LHCN-M2 (cell line): ENCODE measurements at regions not wholly inside any gene's neighbourhood (a gene's known extent, or its start where the extent isn't known, plus 50 kb on each side); places are given as distances from the start of the nearest gene placed in this dataset.
"Not testable (repeated sequence)": the region's sequence is repeated elsewhere in the genome, so short reads cannot be mapped to it uniquely, and the experiment has no call there.

Source experiments
- DNase-seq: peaks from one replicate; pipeline ENCODE4 v3.0.0-alpha.2; 2012; ENCODE audit warnings: low read depth

DNA sequence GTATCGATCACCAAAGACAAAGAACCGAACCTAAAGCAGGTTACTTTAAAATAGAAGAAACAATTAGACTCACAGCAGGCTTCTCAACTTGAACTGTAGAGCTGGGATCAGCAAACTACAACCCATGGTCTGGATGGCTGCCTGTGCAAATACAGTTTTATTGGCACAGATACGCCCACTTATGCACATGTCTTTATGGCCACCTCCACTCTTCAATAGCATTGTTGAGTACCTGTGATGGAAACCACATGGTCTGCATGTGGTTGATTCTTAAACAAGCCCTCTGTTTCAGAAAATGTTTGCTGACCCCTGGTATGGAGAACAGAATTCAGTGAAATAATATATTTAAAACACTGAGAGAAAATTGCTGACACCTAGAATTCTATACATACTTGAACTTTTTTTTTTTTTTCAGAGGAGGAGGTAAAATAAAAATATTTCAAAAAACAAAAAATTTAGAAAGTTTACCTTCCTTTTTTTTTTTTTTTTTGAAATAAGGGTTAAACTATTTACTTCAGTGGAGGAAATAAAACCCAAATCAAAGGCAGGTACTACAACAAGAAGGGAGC is 263.8 kb upstream of the ATP10A start:
- DNase-seq: no peak

DNA sequence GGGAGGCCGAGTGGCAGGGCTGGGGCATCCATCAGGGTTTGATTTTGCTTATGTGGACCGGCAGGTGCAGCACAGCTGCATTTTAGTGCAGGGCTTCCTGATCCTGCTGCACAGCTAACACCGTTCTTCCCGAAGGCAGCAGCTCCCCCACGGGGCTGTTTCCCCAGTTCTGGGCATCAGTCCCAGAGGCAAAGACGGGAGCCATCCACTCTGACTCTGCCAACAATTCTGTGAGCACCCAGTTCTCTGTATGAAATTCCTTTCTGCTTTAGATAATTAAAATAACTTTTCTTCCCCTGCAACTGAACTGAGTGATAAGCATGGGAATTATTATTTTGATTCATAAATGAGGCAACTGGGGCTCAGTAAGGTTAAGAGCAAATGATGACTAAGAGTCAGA is 262.9 kb upstream of the ATP10A start:
- no peak for DNase-seq

DNA sequence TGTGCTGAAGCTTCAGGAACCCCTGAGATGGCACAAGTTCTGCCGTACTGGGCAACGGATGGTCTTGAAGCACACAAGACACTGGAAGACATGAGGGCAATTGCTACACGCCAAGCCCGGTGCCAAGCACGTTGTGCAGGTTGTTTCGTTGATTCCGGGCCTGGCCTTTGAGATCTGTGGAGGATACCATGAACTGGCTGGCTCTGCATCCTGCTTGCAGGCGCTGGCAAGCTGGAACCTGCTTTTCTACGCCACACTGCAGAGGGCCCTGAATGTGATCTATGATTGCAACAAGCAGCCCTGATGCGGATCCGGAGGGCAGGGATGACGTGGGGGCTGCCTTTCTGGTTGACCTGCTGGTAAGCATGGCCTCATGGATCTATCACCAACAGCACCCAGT is 262.5 kb upstream of the ATP10A start:
- no peak for DNase-seq

DNA sequence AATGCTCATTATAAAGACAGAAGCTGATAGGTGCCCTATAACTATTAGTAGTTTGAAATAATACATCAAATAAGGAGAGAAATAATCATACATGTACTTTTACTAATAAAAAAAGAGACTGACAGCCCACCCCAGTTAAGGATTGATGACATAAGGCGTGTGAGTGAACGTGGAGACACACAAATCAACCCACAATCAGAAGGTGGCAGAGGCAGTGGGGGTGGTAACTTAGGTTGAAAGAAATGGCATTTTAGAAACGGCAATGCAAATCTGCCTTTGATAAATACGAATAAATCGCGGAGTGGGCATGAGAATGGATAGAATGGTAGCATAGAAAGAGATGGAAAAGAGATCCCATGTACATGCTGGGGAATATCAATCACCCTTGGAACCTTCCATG is 256.2 kb upstream of the ATP10A start:
- no peak for DNase-seq

DNA sequence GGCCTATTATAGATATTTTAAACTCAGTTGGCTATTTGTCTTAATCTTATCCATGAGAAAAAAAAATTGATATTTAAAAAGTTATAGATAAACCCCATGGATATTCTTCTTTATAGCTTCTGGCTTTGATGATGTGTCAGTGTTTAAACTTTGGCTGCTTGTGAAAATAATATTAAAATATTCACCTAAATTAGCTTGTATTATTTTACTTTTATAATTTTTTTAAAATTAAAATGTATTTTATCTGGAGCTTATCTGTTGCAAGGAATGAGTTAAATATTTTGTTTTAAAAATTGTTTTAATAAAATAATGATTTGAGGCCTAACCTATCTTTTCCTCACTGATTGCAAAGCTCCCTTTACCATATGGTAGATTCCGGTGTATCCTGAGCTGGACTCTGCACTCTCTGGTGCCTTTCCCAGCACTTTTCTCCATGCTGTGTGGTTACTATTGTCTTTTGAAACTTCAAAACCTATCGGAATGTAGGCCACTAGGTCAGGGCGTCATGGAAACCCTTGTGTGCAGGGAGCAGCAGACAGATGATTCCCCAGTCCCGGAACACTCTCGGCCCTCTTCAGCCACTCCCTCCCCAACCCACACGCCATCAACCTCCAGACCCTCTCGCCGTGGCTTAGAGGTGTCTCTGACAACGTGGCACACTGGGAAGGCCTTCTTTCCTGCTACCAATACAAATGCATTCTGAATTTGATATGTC is 252.3 kb upstream of the ATP10A start:
- DNase-seq: no peak

DNA sequence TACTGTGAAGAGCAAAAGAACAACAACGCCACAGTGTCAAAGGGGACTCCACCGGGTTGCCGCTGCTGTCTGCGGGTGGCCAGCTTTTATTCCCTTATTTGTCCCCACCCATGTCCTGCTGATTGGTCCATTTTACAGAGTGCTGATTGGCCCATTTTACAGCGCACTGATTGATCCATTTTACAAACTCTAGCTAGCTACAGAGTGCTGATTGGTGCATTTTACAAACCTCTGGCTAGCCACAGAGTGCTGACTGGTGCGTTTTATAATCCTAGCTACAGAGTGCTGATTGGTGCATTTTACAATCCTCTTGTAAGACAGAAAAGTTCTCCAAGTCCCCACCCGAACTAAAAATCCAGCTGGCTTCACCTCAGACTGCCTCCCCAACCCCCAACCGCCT is 251.0 kb upstream of the ATP10A start:
- DNase-seq: not testable (repeated sequence)

DNA sequence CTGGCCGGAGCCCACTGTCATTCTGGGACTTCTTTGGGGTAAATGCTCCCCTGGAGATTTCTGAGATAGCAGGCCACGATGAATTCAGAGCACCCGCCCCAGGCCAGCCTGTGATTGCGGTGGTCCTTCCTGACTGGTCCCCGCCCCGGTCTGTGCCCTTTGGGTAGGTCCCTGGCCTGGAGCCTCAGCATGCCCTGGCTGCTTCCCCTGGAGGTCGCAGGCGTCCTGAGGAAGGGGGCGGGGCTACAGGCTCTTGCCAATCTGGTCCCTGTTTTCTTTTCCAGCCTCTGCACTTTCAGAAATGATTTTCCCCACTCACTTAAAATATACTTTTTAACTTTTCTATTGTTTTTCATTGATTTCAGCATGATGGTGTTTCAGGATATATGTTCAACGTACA is 250.2 kb upstream of the ATP10A start:
- no peak for DNase-seq

DNA sequence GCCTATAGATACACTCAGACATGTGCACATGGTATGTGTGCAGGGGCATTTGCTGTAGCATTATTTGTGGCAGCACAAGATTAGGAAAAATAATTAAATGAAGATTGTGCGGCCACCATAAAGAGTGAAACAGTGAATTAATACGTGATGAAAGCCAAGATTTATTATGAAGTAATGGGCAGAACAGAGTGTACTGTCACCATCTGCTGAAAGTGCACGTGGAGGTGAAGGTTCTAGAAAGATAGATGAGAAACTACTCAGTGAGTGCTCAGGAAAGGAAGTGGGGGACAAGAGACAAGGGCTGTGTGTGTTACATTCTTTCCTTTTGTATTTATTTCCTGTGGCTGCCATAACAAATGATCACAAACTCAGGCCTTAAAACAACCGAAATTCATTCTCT is 246.1 kb upstream of the ATP10A start:
- DNase-seq: no peak

DNA sequence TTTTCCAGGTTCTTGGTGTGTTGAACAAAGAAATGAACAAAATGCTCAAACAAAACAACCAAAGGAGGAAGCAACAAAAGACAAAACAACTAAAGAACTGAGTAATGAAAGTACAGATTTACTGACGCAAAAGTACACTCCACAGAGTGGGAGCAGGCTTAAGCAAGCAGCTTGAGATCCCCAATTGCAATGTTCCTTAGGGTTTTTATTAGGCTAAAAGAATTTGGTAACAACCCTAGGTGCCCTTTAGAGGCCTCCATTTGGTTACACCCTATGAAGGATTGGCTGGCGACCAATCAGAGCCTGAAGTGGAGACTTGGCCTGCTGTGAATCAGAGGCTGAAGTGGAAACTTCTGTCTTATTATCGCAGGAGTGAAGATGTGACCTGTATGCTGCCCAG is 243.4 kb upstream of the ATP10A start:
- no peak for DNase-seq

DNA sequence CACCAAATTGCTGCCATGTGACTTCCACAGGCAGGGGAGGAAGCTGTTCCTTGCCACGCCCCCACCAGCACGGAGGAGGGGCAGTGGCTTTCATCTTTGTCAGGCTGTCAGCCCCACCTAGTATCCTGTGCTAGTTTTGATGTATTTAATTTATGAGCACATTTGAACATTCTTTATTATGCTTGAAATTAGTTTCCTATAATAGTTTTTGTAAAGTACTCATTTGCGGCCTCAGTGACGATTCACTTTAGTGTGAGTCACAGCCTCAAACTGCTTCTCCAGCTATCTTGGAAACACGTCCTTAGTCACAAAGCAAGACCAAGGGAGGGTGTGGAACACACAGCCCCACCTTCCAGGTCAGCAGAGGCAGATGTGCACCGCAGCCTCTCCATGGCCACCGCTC is 239.9 kb upstream of the ATP10A start:
- no peak for DNase-seq

DNA sequence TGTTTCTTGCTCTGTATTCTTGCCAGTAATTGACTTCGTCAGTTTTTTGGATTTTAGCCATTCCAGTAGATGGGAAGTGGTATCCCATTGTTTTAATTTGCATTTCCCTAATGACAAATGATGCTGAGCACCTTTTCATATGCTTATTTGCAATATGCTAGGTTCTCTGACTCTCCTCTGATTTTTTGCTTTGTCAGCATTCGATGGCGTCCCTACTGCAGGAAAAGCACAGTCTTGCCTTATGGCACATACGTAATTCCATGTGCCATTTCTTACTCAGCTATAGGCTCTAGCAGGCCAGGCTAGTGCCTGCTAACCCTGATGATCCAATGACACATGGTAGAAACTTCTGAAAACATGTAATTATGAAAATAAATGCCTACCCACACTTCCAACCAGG is 239.2 kb upstream of the ATP10A start:
- DNase-seq: no peak

DNA sequence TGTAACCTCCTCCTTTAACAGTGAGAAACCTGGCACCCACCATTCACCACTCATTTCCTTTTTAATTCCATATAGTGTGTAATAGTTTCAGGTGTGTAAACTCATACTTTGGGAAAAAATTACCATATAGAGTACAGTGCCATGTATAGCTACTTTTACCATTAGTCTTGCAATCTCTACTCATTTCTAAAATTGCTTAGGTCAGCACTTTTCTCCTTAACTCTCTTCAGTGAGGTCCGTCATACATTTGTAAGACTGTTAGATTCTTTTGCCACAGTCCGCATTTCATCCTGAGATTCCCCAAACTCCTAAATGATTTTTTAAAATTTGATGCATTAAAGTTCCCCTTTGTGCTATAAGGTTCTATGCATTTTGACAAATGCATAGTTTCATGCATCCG is 238.3 kb upstream of the ATP10A start:
- no peak for DNase-seq

DNA sequence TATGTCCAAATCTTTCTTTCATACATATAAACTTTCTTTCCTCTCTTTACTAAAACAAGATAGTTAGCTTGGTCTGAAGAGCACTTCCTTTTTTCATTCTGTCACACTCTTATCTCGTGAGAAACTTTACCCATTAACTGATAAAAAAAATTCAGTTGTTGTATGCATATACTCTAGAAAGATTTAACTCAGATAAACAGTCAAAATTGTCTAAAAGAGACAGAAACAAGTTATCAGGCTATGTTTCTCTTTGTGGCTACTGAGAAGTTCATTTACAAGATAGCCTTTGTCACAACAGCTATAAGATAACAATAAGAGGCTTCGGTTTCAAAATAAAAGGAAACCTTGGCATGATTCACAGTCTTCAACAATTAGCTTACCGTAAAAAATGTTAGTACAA is 235.7 kb upstream of the ATP10A start:
- no peak for DNase-seq

DNA sequence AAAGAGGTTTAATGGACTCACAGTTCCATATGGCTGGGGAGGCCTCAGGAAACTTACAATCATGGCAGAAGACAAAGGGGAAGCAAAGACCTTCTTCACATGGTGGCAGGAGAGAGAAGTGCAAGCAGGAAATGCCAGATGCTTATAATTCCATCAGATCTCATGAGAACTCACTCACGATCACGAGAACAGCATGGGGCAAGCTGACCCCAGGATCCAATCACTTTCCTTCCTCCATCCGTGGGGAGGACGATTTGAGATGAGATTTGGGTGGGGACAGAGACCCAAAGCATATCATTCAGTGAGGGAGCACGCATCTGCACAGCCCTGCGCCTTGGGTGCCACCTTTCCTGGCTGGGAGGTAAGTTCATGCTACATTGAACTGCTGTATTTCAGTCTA is 234.1 kb upstream of the ATP10A start:
- DNase-seq: no peak

DNA sequence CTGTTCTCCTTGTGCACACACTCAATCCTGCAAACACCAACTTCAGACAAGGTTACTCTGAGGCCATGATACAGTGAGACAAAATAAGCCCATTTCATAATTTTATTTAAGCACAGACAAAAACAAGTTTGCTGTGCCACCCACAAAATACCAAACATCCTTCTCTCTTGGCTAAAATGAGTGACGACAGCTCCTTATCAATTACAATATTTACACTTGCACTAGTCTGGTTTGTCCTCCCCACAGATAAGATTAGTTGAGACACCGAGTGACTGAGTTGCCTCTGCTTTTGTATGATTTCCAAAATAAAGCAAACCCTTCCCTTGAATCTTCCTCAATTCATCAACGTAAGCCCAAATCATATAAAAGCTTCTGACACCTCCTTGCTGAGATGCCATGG is 233.5 kb upstream of the ATP10A start:
- DNase-seq: no peak

DNA sequence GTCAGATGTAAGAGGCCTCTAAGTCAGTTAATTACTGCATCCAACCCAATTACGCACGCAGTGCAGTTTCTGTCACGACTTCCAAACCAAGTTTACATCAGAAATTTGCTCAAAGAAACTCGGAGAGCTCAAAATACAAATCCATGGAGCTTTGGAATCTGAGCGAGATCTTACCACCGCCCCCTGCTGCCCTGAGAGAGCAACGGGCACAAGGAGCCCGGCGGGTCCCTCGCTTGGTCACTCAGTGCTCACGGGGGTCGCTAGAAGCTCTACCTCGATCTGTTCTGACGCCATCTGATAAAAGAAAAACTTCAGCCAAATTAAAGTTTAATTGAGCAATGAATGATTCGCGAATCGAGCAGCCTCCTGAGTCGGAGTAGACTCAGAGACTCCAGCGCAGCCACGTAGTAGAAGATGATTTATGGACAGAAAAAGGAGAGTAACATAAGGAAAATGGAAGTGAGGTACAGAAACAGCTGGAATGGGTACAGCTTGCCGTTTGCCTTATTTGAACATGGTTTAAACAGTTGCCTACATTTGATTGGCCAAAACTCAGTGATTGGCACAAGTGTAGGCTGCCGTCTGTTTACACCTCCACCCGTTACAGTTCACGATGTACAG is 232.7 kb upstream of the ATP10A start:
- no peak for DNase-seq

DNA sequence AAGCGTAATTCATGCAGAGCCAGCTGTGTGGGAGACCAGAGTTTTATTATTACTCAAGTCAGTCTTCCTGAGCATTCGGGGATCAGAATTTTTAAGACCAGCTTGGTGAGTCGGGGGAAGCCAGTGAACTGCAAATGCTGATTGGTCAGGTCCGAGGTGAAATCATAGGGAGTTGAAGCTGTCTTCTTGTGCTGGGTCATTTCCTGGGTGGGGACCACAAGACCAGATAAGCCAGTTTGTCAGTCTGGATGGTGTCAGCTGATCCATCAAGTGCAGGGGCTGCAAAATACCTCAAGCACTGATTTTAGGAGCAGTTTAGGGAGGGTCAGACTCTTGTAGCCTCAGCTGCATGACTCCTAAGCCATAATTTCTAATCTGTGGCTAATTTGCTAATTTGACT is 228.1 kb upstream of the ATP10A start:
- no peak for DNase-seq

DNA sequence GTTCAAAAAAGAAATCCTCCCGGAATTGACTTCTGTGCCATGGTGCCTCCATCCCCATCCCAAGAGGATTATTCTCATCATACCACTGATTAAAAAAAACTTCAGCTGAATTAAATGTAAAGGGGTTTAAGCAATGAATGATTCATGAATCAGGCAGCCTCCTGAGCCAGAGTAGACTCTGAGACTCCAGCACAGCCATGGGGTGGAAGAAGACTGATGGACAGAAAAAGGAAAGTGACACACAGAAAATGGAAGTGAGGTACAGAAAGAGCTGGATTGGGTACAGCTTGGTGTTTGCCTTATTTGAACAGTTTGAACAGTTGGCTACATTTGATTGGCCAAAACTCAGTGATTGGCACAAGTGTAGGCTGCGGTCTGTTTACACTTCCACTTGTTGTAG is 224.8 kb upstream of the ATP10A start:
- DNase-seq: peak; percentile 35

DNA sequence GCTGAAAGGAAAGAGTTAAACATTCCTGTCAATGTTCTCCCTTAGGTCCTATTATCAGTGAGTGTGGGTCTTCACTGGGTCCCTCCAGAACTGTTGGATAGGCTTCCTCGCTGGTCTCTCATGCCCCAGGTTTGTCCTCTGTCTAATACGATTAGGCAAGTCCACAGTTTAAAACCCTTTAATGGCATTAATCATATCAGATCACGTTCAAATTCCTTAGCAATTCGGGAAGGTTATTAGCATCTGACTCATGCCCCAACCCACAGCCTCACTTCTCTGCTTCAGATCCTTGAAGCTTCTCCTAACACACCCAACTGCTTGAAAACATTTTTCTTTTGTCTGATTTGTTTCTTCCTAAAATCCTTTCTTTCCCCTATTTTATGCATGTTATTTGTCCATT is 224.3 kb upstream of the ATP10A start:
- DNase-seq: peak; percentile 52

DNA sequence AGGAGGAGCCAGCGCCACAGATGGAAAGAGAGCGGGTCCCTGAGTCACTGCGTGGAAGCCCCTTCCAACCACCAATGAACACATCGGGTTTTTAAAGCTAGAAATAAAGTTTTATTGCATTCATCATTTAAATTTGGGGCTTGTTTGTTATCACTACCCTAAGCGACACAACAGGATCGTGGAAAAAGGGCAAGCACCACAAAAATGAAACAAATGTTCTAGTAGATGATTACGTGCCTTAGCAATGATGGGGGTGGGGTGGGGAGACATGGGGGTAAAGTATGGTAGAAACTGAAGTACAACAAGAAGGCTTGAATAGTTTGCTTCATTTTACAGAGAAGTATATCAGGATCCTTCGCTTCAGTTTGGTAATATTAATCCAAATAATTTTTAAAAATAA is 221.6 kb upstream of the ATP10A start:
- DNase-seq: no peak

DNA sequence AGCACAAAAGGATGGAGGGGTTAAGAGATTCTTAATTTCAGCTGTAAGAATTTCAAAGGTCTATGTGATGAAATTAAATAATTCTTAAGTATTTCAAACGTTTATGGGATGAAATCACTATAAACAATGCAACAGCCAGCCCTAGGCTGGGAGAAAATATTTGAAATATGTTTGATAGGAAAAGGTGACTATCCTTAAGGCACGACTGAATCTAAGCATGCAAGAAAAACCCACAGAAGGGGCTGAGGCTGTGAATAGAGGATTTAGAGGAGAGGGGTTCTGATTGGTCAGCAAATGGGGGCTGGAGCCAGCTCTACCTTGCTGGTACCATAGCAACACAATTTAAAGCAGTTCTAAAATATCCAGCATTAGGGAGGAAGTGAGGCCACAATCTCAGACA is 220.8 kb upstream of the ATP10A start:
- DNase-seq: no peak

DNA sequence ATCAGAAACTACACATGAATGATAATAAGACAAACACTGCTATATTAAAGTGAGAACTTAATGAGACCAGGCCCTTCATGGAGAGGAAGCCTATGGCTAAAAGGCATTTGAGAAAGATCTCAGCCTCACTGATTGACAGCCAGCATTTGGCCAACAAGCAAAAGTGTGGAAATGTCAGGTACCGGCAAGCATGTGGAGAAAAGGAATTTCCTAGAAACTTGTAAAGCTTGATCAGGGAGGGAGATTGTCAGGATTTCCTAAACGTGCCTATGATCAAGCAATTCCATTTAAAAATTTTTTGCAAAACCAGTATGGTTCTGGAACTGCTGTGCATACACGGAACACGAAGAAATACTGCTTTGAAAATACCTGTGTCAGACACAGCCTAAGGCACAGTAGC is 220.3 kb upstream of the ATP10A start:
- DNase-seq: no peak
